HCT116 (cell line): ENCODE measurements at regions not wholly inside any gene's neighbourhood (a gene's known extent, or its start where the extent isn't known, plus 50 kb on each side); places are given as distances from the start of the nearest gene placed in this dataset.

Source experiments
- ATF3 ChIP-seq: IDR thresholded peaks from 2 replicates; pipeline ENCODE4 v1.6.1; 2012
- CEBPB ChIP-seq: IDR thresholded peaks from 2 replicates; pipeline ENCODE4 v1.6.1; 2012; ENCODE audit warnings: low read depth
- EZH2 ChIP-seq: fragments of 200-600 bp; sonication (generic); IDR thresholded peaks from 2 replicates; pipeline ENCODE4 v1.6.1; 2017; ENCODE audit warnings: antibody characterized with exemption, mixed run types
- POLR2A ChIP-seq: IDR thresholded peaks from 2 replicates; pipeline ENCODE4 v1.7.0; 2011; ENCODE audit warnings: borderline replicate concordance; ENCODE audit not compliant: insufficient read depth, insufficient read length; ENCODE audit errors: extremely low read depth
- POLR2AphosphoS5 ChIP-seq: IDR thresholded peaks from 2 replicates; pipeline ENCODE4 v1.6.1; 2011; ENCODE audit warnings: mild to moderate bottlenecking, low read depth, low read length, moderate library complexity
- RAD21 ChIP-seq: IDR thresholded peaks from 2 replicates; pipeline ENCODE4 v1.6.1; 2012; ENCODE audit warnings: low read depth, mild to moderate bottlenecking
- TCF7L2 ChIP-seq: IDR thresholded peaks from 2 replicates; pipeline ENCODE4 v1.7.0; 2011; ENCODE audit warnings: borderline replicate concordance, inconsistent platforms; ENCODE audit not compliant: insufficient read depth, insufficient read length; ENCODE audit errors: extremely low read depth
- YY1 ChIP-seq: IDR thresholded peaks from 2 replicates; pipeline ENCODE4 v1.6.1; 2011; ENCODE audit warnings: low read length, low read depth, moderate library complexity, mild to moderate bottlenecking; ENCODE audit not compliant: insufficient replicate concordance; ENCODE audit errors: extremely low read depth
- ZFX ChIP-seq: fragments of 450-650 bp; IDR thresholded peaks from 2 replicates; pipeline ENCODE4 v1.6.1; 2017
- TF ChIP-seq, protein P1 (sequence below), 3 experiments: fragments of 200-600 bp in 1 of 3; sonication (generic) in 1 of 3; IDR thresholded peaks in 2 of 3; conservative IDR thresholded peaks in 1 of 3; 2 replicates each; pipeline ENCODE4 v1.5.1; 2012 to 2017; ENCODE audit warnings: low read depth in 2 of 3, low read length in 2 of 3, antibody characterized with exemption in 1 of 3, borderline replicate concordance in 1 of 3, control low read depth in 1 of 3, mild to moderate bottlenecking in 1 of 3, mixed read lengths in 1 of 3, mixed run types in 1 of 3, moderate library complexity in 1 of 3; ENCODE audit not compliant: insufficient read depth in 1 of 3

GRCh38 chr16:54870151-54870550 is 60.5 kb upstream of the IRX5 start:
- TF ChIP-seq RAD21 (no peak), EZH2 (no peak), YY1 (no peak), ATF3 (no peak), POLR2A (no peak), TCF7L2 (no peak), ZFX (no peak), POLR2AphosphoS5 (no peak), CEBPB (no peak)
- TF ChIP-seq, protein P1, sequence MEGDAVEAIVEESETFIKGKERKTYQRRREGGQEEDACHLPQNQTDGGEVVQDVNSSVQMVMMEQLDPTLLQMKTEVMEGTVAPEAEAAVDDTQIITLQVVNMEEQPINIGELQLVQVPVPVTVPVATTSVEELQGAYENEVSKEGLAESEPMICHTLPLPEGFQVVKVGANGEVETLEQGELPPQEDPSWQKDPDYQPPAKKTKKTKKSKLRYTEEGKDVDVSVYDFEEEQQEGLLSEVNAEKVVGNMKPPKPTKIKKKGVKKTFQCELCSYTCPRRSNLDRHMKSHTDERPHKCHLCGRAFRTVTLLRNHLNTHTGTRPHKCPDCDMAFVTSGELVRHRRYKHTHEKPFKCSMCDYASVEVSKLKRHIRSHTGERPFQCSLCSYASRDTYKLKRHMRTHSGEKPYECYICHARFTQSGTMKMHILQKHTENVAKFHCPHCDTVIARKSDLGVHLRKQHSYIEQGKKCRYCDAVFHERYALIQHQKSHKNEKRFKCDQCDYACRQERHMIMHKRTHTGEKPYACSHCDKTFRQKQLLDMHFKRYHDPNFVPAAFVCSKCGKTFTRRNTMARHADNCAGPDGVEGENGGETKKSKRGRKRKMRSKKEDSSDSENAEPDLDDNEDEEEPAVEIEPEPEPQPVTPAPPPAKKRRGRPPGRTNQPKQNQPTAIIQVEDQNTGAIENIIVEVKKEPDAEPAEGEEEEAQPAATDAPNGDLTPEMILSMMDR (IDR thresholded peaks at IDR 0.05 in 2 of 3, conservative IDR thresholded peaks at IDR 0.05 in 1 of 3; ENCODE audit: borderline replicate concordance in 1 of 3, insufficient read depth in 1 of 3, low read depth in 2 of 3, low read length in 2 of 3): no peak
